Activated naive CD8-positive, alpha-beta T cell treated with anti-CD3 and anti-CD28 coated beads, Interleukin-2, amount 10 ng/mL, durations not matched to agents 7 days and 5 days (primary cell): ENCODE measurements at regions not wholly inside any gene's neighbourhood (a gene's known extent, or its start where the extent isn't known, plus 50 kb on each side); places are given as distances from the start of the nearest gene placed in this dataset.
A peak's percentile ranks its signal among the peaks of the same experiment; 100 is the strongest.

Experiments
- ATAC-seq: fragments of 150-1000 bp; cut with Tn5 transposase; one replicate; pipeline ENCODE4 v1.10.0; 2021; ENCODE audit warnings: low read depth, moderate library complexity
- POLR2A ChIA-PET: fragments of 350-600 bp; sonication (Branson Sonifier 250); formaldehyde crosslinking; loops from one replicate; lab custom pipeline; 2021; ENCODE audit warnings: antibody characterized with exemption; lab: Charles Lee
- DNase-seq: peaks from one replicate; pipeline ENCODE4 v3.0.0; 2021
- H3K27ac Mint-ChIP-seq: one replicate; pipeline ENCODE4 v1.8.0; 2022; ENCODE audit warnings: mild to moderate bottlenecking, mixed read lengths
- H3K27me3 Mint-ChIP-seq: one replicate; pipeline ENCODE4 v1.8.0; 2022; ENCODE audit warnings: mild to moderate bottlenecking, moderate library complexity, mixed read lengths
- H3K36me3 Mint-ChIP-seq: one replicate; pipeline ENCODE4 v1.8.0; 2021; ENCODE audit warnings: mild to moderate bottlenecking, mixed read lengths
- H3K4me1 Mint-ChIP-seq: one replicate; pipeline ENCODE4 v1.8.0; 2021; ENCODE audit warnings: mixed read lengths
- H3K4me3 Mint-ChIP-seq: one replicate; pipeline ENCODE4 v1.8.0; 2022; ENCODE audit warnings: mild to moderate bottlenecking, moderate library complexity, mixed read lengths
- H3K9me3 Mint-ChIP-seq: one replicate; pipeline ENCODE4 v1.8.0; 2021; ENCODE audit warnings: mixed read lengths

DNA sequence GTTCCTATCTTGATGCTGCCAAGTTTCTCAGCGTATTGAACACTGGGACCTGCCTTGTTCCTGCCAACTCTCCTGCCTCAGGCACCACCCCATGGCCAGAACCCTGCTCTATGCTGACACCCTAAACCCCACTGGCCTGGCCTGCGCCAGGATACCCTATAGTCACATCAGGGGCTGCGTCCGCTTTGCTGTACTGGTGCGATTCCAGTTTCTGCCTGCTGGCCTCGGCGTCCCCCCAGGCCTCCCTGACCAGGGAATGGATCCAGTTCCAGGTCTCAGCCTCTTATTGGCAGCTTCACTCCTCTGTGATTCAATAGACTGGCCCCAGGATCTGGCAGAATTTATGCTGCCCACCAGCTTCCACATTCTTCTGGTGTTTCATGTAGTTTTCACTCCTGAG, 55.0 kb downstream of the GPR6 start:
- ATAC-seq = no peak

DNA sequence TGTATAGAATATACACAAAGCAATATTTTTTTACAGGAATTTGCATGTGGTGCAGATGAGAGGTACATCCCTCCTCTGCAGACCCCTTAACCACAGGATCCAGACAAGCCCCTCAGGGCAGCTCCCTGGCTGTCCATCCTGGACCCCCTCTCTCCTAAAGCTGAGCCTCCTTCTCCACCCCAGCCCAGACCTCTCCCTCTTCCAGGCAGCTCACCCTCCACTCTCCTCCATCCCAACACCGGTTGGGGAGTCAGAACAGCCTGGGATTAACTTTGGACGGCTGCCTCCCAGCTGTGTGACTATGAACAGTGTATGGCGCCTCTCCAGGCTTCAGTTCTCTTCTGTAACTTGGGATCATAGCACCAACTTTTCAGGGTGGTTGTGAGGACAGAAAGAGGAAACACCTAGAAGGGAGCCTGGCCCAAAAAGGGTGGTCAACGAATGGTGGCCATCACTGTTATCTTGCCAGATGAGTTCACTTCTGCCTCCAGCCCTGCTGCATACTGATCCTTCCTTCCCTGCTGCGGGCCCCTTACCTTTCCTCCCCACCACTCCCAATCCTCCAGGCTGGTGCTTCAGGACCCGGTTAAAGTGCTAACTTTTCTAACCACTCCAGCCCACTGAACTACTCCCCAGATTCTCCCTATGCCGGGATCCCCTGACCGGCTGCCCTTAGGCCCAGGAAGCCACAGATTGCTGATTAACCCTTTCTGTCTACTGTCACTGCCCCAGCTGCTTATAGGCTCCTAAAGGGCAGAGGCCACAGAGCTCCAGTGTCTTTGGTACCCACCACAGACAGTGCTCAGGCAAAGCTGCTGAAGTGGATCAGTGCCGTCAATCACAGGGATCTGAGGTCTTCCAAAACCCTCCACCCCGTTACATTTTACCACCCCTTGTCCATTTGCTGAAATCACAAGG, 55.9 kb downstream of the GPR6 start:
- H3K4me3 Mint-ChIP-seq = no peak overlapping the region
- no peak for ATAC-seq
- H3K4me1 Mint-ChIP-seq = peaks cover 7% of the 10 kb centered on the region
- no peaks in the 10 kb centered on the region for H3K36me3 Mint-ChIP-seq
- H3K27me3 Mint-ChIP-seq = no peaks in the 10 kb centered on the region
- no peaks in the 10 kb centered on the region for H3K9me3 Mint-ChIP-seq
- POLR2A ChIA-PET = no interaction called here
- DNase-seq = no peak
- no peak overlapping the region for H3K27ac Mint-ChIP-seq

More for the DNA sequence above, 55.0 kb downstream of the GPR6 start:
- Mint-ChIP-seq H3K4me1 (peaks cover 1% of the 10 kb centered on the region), H3K36me3 (no peaks in the 10 kb centered on the region), H3K27me3 (no peaks in the 10 kb centered on the region), H3K27ac (no peak overlapping the region), H3K9me3 (no peaks in the 10 kb centered on the region), H3K4me3 (no peak overlapping the region)
- no peak for DNase-seq
- POLR2A ChIA-PET = no interaction called here

DNA sequence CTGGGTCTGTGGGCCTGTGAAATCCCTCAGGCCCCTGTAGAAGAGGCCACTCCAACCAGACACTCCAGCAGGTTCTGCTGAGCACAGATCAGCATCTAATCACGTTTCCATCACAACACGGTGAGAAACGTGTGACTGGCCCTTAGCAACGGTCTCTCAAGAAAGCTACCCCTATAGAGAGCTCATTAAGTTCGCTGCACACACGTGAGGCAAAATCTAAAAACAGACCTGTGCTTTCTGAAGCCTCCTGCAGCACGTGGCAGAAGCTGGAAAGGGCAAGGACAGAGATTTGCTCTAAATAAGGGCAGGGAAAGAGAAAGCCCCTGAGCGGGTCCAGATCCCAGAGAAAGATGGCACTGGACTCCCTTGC, 56.5 kb downstream of the GPR6 start:
- H3K27ac Mint-ChIP-seq = no peak overlapping the region
- no peaks in the 10 kb centered on the region for H3K27me3 Mint-ChIP-seq
- POLR2A ChIA-PET = no interaction called here
- H3K9me3 Mint-ChIP-seq = no peaks in the 10 kb centered on the region
- peaks cover 13% of the 10 kb centered on the region for H3K4me1 Mint-ChIP-seq
- DNase-seq (no peak), ATAC-seq (no peak)
- no peaks in the 10 kb centered on the region for H3K36me3 Mint-ChIP-seq
- no peak overlapping the region for H3K4me3 Mint-ChIP-seq

DNA sequence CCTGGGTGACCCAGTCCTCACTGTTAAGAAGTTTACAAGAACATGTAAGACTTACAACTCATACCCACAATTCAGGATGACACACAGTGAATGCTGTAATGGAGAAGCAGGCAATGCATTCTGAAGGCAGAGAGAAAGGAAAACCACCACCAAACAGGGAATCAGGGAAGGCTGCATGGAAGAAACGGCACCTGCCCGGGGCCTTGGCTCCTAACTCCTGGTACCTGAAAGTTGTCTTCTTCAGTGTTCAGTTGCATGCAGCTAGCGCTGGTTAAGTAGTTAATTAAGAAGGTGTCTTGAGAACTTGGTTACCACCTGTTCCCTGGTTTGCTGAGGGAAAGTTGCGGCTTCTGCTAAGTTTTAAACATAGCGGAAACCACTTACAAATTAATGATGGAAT, 57.2 kb downstream of the GPR6 start:
- H3K4me3 Mint-ChIP-seq = no peak overlapping the region
- DNase-seq (no peak), ATAC-seq (no peak)
- H3K4me1 Mint-ChIP-seq = peaks cover 19% of the 10 kb centered on the region
- no peak overlapping the region for H3K27ac Mint-ChIP-seq
- POLR2A ChIA-PET = no interaction called here
- H3K36me3 Mint-ChIP-seq = no peaks in the 10 kb centered on the region
- H3K27me3 Mint-ChIP-seq = no peaks in the 10 kb centered on the region
- H3K9me3 Mint-ChIP-seq = no peaks in the 10 kb centered on the region

DNA sequence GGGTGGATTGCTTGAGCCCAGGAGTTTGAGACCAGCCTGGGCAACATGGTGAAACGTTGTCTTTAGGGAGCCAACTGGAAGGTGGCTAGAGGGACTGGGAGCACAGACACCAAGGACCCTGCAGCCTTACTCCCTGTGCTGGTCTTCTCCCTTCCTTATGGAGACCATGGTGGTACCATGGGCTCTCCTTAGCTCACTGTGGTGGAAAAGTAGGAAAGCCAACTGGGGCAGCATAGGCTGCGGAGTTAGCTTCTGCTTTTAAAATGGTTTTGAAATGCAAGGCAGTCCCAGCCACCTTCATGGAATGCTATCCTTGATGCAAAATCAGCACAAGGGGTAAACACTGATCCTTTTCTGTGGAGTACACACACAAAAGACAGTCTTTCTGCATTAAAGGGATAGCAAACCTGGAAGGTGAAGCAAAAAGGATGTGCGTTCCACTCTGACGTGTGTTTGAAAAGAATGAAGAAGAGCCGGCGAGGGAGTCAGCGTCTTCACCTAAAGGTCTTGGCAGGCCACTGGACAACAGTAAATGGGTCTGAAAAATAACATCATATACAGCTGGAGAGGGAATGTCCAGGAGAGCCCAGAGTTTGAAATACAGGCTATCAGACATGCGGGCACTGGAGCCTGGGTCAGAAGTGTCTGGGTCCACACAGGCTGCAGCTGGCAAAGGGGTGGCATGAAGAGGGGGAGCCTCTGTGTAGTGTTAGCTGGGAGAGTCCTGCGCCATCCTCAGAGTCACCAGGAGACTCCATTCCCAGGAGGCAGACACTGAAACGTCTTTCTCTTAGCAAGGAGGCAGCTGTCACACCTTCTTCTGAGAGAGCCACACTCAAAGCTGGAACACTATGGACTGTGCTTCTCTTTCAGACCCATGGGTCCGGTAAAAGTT, 58.5 kb downstream of the GPR6 start:
- no peaks in the 10 kb centered on the region for H3K36me3 Mint-ChIP-seq
- no peak overlapping the region for H3K4me3 Mint-ChIP-seq
- ATAC-seq (no peak), DNase-seq (no peak)
- H3K4me1 Mint-ChIP-seq = peaks cover 21% of the 10 kb centered on the region
- no peak overlapping the region for H3K27ac Mint-ChIP-seq
- no peaks in the 10 kb centered on the region for H3K27me3 Mint-ChIP-seq
- POLR2A ChIA-PET = no interaction called here
- no peaks in the 10 kb centered on the region for H3K9me3 Mint-ChIP-seq

DNA sequence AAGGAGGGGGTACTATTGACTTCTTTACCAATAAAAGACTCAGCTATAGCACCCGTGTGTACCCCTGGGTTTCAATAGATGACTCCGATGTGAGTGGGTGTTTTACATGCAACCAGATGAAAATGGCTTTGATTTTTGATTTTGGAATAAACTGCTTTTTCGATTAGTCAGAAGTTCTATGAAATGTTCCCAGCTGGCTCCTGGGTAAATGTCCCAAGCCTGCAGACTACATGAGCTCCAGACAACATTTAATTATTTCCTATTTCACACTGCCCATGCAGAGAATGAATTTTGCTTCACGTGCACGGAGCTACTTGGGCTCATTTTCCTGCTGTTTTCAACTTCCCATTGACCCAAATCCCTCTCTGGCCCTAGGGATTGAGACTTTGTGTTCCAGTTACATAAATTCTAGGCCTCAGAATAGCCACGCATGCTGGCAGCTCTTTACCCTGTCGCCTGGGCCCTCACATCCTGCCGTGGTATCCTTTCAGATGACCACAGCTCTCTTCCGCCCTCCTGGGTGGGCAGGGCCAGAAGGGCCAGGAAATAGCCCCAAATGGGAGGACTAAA, 59.7 kb downstream of the GPR6 start:
- H3K4me1 Mint-ChIP-seq = peaks cover 21% of the 10 kb centered on the region
- H3K27me3 Mint-ChIP-seq = no peaks in the 10 kb centered on the region
- no peak overlapping the region for H3K4me3 Mint-ChIP-seq
- H3K9me3 Mint-ChIP-seq = no peaks in the 10 kb centered on the region
- H3K27ac Mint-ChIP-seq = no peak overlapping the region
- POLR2A ChIA-PET = interaction anchor here (3.6 kb wide), 1 partner anchor 332 kb away, joined by 19 read pairs; no protein-coding TSS in a partner anchor
- H3K36me3 Mint-ChIP-seq = no peaks in the 10 kb centered on the region
- ATAC-seq (no peak), DNase-seq (no peak)

DNA sequence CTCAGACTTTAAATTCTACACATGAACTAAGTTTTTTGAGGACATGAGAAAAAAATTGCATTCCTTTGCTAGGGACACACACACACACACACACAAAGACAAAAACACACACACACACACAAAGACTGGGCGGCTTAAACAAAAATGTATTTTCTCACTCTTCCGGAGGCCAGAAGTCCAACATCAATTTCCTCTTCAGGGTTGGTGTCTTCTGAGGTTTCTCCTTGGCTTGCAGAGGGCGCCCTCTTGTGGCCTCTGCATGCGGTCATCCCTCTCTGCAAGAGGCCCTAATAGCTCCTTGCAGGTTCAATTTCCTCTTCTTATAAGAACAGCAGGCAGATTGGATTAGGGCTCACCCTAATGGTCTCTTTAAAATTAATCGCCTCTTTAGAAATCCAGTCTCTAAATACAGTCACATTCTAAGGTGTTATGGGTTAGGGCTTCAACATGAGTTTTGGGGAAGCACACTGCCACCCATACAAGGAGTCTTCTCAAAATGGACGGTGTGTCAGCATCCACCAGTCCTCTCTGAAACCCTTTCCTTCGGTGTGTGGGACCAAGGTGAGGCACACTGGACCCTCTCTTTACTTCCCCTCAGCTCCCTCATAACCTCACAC, 61.4 kb downstream of the GPR6 start:
- POLR2A ChIA-PET = interaction anchor here (0.7 to 3.6 kb wide), 7 partner anchors 24 to 657 kb away, joined by 3 to 19 read pairs (median 5); partner anchors contain the start of gene CD164
- Mint-ChIP-seq H3K27me3 (no peaks in the 10 kb centered on the region), H3K4me1 (peaks cover 25% of the 10 kb centered on the region), H3K27ac (peak overlapping the region; percentile 94), H3K36me3 (no peaks in the 10 kb centered on the region), H3K4me3 (peak overlapping the region; percentile 92), H3K9me3 (no peaks in the 10 kb centered on the region)
- ATAC-seq (peak; percentile 85), DNase-seq (peak; percentile 86)

DNA sequence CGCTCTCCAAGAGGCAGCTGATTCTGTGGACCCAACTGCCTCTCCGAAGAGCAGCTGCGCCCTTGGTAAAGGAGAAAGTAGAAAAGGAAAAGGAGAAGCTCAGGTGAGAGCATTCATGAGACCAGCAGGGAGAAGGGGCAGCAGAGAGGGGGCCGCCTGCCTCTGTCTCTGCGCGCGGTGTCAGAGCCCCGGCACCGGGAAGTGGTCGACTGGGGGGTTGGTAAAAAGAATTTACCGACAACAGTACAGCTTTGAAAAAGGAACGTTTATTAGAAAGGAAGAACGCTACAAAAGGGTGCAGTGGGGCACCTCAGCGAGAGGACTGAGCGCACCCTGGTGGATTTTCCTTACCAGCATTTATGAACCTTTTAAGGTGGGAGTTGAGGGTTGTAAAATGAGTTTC, 61.9 kb downstream of the GPR6 start:
- Mint-ChIP-seq H3K36me3 (no peaks in the 10 kb centered on the region), H3K4me1 (peaks cover 25% of the 10 kb centered on the region), H3K4me3 (peak overlapping the region; percentile 92), H3K27me3 (no peaks in the 10 kb centered on the region), H3K27ac (peak overlapping the region; percentile 94), H3K9me3 (no peaks in the 10 kb centered on the region)
- ATAC-seq (peak; percentile 70), DNase-seq (peak; percentile 76)
- POLR2A ChIA-PET = interaction anchor here (1.0 to 3.6 kb wide), 6 partner anchors 280 to 658 kb away, joined by 3 to 19 read pairs (median 6); partner anchors contain the start of gene CD164

DNA sequence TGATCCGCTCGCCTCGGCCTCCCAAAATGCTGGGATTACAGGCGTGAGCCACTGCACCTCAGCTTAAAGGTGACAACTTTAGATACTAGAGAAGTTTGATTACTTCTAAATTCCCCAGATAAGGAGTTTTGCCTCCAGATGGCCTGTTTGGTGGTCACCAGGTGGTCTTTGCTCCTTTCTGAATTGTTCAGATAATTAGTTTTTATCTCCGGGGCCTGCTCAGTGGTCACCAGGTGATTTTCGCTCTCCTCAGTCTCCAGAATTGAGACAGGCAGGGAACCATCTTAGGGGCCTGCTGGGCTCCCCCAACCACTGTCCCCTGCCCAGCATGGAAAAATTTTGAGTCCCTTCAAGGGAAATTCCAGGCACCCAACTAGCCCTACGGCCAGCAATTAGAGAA, 62.6 kb downstream of the GPR6 start:
- no peak for ATAC-seq
- Mint-ChIP-seq H3K36me3 (no peaks in the 10 kb centered on the region), H3K27me3 (no peaks in the 10 kb centered on the region), H3K27ac (peak overlapping the region; percentile 27), H3K4me3 (peak overlapping the region; percentile 63), H3K9me3 (no peaks in the 10 kb centered on the region), H3K4me1 (peaks cover 25% of the 10 kb centered on the region)
- DNase-seq = no peak
- POLR2A ChIA-PET = interaction anchor here (1.0 to 3.6 kb wide), 3 partner anchors 281 to 335 kb away, joined by 3 to 19 read pairs (median 3); no protein-coding TSS in a partner anchor

DNA sequence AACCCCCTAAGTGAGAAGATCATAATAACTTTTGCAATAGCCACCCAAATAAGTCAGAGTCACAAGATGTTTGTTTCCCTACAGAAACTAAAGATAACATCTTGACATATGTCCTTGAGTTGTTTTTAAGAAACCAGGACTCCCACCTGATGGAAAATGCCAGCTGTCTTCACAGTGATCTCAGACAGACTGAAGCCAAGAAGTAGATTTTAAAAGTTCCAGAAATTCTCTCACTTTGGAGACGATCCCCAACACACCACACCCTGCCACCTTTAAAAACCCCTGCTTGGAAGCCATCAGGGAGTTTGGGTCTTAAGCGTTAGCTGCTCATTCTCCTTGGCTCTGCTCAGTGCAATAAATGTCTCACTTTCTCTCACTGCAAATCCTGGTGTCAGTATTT, 63.0 kb downstream of the GPR6 start:
- peak overlapping the region; percentile 63 for H3K4me3 Mint-ChIP-seq
- DNase-seq (no peak), ATAC-seq (no peak)
- H3K4me1 Mint-ChIP-seq = peaks cover 25% of the 10 kb centered on the region
- no peaks in the 10 kb centered on the region for H3K27me3 Mint-ChIP-seq
- POLR2A ChIA-PET = no interaction called here
- H3K27ac Mint-ChIP-seq = peak overlapping the region; percentile 27
- H3K9me3 Mint-ChIP-seq = no peaks in the 10 kb centered on the region
- H3K36me3 Mint-ChIP-seq = no peaks in the 10 kb centered on the region

DNA sequence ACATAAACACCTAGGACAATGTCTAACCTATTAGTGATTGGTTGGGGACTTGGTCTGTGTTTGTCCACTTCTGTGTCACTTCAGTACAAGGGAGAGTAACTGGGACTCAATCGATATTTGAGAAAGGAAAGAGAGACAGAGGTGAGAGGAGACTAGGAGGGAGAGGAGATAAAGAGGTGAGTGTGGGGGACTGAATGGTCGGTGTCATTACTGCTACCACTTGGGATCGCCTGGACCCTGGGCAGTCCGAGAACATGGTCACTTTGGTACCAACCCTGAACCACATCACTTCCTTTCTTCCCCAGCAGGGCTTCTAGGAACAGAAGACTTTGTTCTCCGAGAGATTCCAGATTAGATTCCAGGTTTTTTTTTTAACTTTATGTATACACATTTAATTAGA, 63.7 kb downstream of the GPR6 start:
- H3K36me3 Mint-ChIP-seq = no peaks in the 10 kb centered on the region
- peaks cover 25% of the 10 kb centered on the region for H3K4me1 Mint-ChIP-seq
- ATAC-seq = no peak
- H3K4me3 Mint-ChIP-seq = no peak overlapping the region
- H3K9me3 Mint-ChIP-seq = no peaks in the 10 kb centered on the region
- no peaks in the 10 kb centered on the region for H3K27me3 Mint-ChIP-seq
- POLR2A ChIA-PET = no interaction called here
- DNase-seq = no peak
- H3K27ac Mint-ChIP-seq = no peak overlapping the region

DNA sequence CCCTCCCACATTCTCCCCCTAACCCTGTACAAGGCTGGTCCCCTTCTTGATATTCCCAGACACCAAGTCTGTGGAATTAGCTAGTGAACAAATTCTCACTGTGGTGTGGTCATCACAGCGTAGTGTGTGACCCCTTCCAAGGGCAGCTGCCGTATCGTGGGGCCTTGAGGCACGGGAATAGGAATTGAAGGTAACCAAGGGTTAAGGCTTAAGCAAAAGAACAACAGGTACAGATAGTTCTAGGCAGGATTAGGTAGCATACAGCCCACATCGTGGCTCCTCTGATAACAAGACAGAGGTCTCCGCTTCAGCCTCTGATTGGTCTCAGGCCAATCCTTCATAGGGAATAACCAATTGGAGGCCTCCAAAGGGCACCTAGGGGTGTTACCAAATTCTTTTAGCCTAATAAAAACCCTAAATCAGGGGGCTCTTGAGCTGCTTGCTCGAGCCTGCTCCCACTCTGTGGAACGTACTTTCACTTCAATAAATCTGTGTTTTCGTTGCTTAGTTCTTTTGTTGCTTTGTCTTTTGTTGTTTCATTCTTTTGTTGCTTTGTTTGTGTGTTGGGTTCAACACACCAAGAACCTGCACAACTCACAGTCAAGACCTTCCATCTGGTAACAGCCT, 64.7 kb downstream of the GPR6 start:
- no peak for ATAC-seq
- Mint-ChIP-seq H3K27ac (no peak overlapping the region), H3K36me3 (no peaks in the 10 kb centered on the region)

More for the DNA sequence above, 64.7 kb downstream of the GPR6 start:
- H3K4me3 Mint-ChIP-seq = no peak overlapping the region
- DNase-seq = no peak
- H3K4me1 Mint-ChIP-seq = peaks cover 25% of the 10 kb centered on the region
- no peaks in the 10 kb centered on the region for H3K27me3 Mint-ChIP-seq
- no peaks in the 10 kb centered on the region for H3K9me3 Mint-ChIP-seq
- POLR2A ChIA-PET = no interaction called here
